Middle frontal gyrus (tissue), 1 donor: ENCODE measurements at regions not wholly inside any gene's neighbourhood (a gene's known extent, or its start where the extent isn't known, plus 50 kb on each side); places are given as distances from the start of the nearest gene placed in this dataset.

Experiments used
- DNase-seq: peaks from one replicate; pipeline ENCODE4 v3.0.0-alpha.2; 2015; ENCODE audit warnings: low spot score; ENCODE audit errors: extremely low spot score

- no peak for DNase-seq
Observed at GRCh38 chr6:44660561-44661220, 273.2 kb downstream of the CDC5L start.

GRCh38 chr6:44661221-44662008, 273.9 kb downstream of the CDC5L start:
- DNase-seq, result no peak

- no peak for DNase-seq
Observed at GRCh38 chr6:44662461-44663121, 275.1 kb downstream of the CDC5L start.

GRCh38 chr6:44663860-44664634, 276.5 kb downstream of the CDC5L start:
- DNase-seq, result no peak

GRCh38 chr6:44664716-44665115, 277.2 kb downstream of the CDC5L start:
- DNase-seq, result no peak

- no peak for DNase-seq
Observed at GRCh38 chr6:44665143-44665542, 277.6 kb downstream of the CDC5L start.

GRCh38 chr6:44665683-44666082, 278.2 kb downstream of the CDC5L start:
- DNase-seq, result no peak

GRCh38 chr6:44666324-44666723, 278.8 kb downstream of the CDC5L start:
- no peak for DNase-seq

- DNase-seq, result no peak
Observed at GRCh38 chr6:44667226-44667625, 279.7 kb downstream of the CDC5L start.

- DNase-seq, result no peak
Observed at GRCh38 chr6:44667668-44668390, 280.3 kb downstream of the CDC5L start.

GRCh38 chr6:44668391-44668930, 281.0 kb downstream of the CDC5L start:
- no peak for DNase-seq

GRCh38 chr6:44668976-44669934, 281.7 kb downstream of the CDC5L start:
- no peak for DNase-seq

- no peak for DNase-seq
Observed at GRCh38 chr6:44670146-44670545, 282.6 kb downstream of the CDC5L start.

- no peak for DNase-seq
Observed at GRCh38 chr6:44671333-44671732, 283.8 kb downstream of the CDC5L start.

GRCh38 chr6:44672086-44672485, 284.6 kb downstream of the CDC5L start:
- DNase-seq, result no peak

GRCh38 chr6:44672841-44673240, 285.3 kb downstream of the CDC5L start:
- DNase-seq, result no peak

GRCh38 chr6:44674226-44675155, 287.0 kb downstream of the CDC5L start:
- no peak for DNase-seq

GRCh38 chr6:44675449-44675848, 287.9 kb downstream of the CDC5L start:
- no peak for DNase-seq
